NT2/D1 (cell line): ENCODE measurements at regions not wholly inside any gene's neighbourhood (a gene's known extent, or its start where the extent isn't known, plus 50 kb on each side); places are given as distances from the start of the nearest gene placed in this dataset.

ENCODE experiments used
- SUZ12 ChIP-seq: IDR thresholded peaks from 2 replicates; pipeline ENCODE4 v1.6.1; 2011; ENCODE audit not compliant: insufficient read length, insufficient read depth; ENCODE audit errors: extremely low read depth
- ZNF274 ChIP-seq: IDR thresholded peaks from 2 replicates; pipeline ENCODE4 v1.6.1; 2011; ENCODE audit warnings: mild to moderate bottlenecking, low read depth, low read length

- TF ChIP-seq SUZ12 (no peak), ZNF274 (no peak)
Measured at GRCh38 chr12:131269551-131269950, 315.8 kb downstream of the ADGRD1 start.
